GM23248 (cell line): ENCODE measurements at regions not wholly inside any gene's neighbourhood (a gene's known extent, or its start where the extent isn't known, plus 50 kb on each side); places are given as distances from the start of the nearest gene placed in this dataset.

Experiments
- DNase-seq: peaks from one replicate; pipeline ENCODE4 v3.0.0-alpha.2; 2015
- H2AFZ ChIP-seq: fragments of 200-600 bp; sonication (generic); 2 replicates; pipeline ENCODE4 v1.6.1; 2016; ENCODE audit warnings: antibody characterized with exemption
- H3F3A ChIP-seq: fragments of 200-600 bp; sonication (generic); 2 replicates; pipeline ENCODE4 v1.6.1; 2016; ENCODE audit warnings: mild to moderate bottlenecking, antibody characterized with exemption, mixed run types; ENCODE audit not compliant: insufficient read depth
- H3K27ac ChIP-seq: fragments of 200-600 bp; sonication (generic); 2 replicates; pipeline ENCODE4 v1.5.1; 2016; ENCODE audit warnings: mild to moderate bottlenecking
- H3K27me3 ChIP-seq: fragments of 200-600 bp; sonication (generic); replicated peaks from 2 replicates; pipeline ENCODE4 v1.6.1; 2016; ENCODE audit warnings: mild to moderate bottlenecking; ENCODE audit not compliant: insufficient read depth
- H3K36me3 ChIP-seq: fragments of 200-600 bp; sonication (generic); 2 replicates; pipeline ENCODE4 v1.6.1; 2016; ENCODE audit warnings: low read depth, mild to moderate bottlenecking
- H3K4me1 ChIP-seq: fragments of 200-600 bp; sonication (generic); 2 replicates; pipeline ENCODE4 v1.6.1; 2016; ENCODE audit warnings: mild to moderate bottlenecking; ENCODE audit not compliant: insufficient read depth
- H3K4me2 ChIP-seq: fragments of 200-600 bp; sonication (generic); one replicate; pipeline ENCODE4 v1.6.1; 2016; ENCODE audit warnings: mild to moderate bottlenecking; ENCODE audit not compliant: unreplicated experiment
- H3K4me3 ChIP-seq: fragments of 200-600 bp; sonication (generic); 2 replicates; pipeline ENCODE4 v1.5.1; 2016; ENCODE audit warnings: mild to moderate bottlenecking
- H3K79me2 ChIP-seq: fragments of 200-600 bp; sonication (generic); 2 replicates; pipeline ENCODE4 v1.6.1; 2016; ENCODE audit warnings: mild to moderate bottlenecking; ENCODE audit not compliant: insufficient read depth
- H3K9ac ChIP-seq: fragments of 200-600 bp; sonication (generic); 2 replicates; pipeline ENCODE4 v1.6.1; 2016; ENCODE audit warnings: mild to moderate bottlenecking
- H3K9me2 ChIP-seq: fragments of 200-600 bp; sonication (generic); 2 replicates; pipeline ENCODE4 v1.6.1; 2016; ENCODE audit warnings: mixed run types, mild to moderate bottlenecking, moderate library complexity; ENCODE audit not compliant: insufficient read depth
- H3K9me3 ChIP-seq: fragments of 200-600 bp; sonication (generic); one replicate; pipeline ENCODE4 v1.6.1; 2017; ENCODE audit warnings: low read depth
- H4K20me1 ChIP-seq: fragments of 200-600 bp; sonication (generic); 2 replicates; pipeline ENCODE4 v1.6.0; 2016; ENCODE audit not compliant: insufficient read depth
- EZH2 ChIP-seq: fragments of 200-600 bp; sonication (generic); IDR thresholded peaks from 2 replicates; pipeline ENCODE4 v1.6.1; 2018; ENCODE audit warnings: antibody characterized with exemption, mild to moderate bottlenecking; ENCODE audit not compliant: insufficient read depth, poor library complexity, severe bottlenecking
- EZH2phosphoT487 ChIP-seq: fragments of 200-600 bp; sonication (generic); IDR thresholded peaks from 2 replicates; pipeline ENCODE4 v1.6.1; 2018; ENCODE audit warnings: antibody characterized with exemption, moderate library complexity, mild to moderate bottlenecking, low read depth; ENCODE audit not compliant: insufficient read depth
- WGBS, 2 experiments: methylation state at CpG; one replicate each; pipeline ENCODE4 v1.1.6; 2015 to 2017; ENCODE audit warnings: low lambda C conversion rate in 2 of 2, low coverage in 1 of 2; ENCODE audit errors: missing lambda C conversion rate in 2 of 2; 5-methylcytosine and 5-hydroxymethylcytosine counted together
- in situ Hi-C: fragments of 300-500 bp; cut with MboI; formaldehyde crosslinking; loops from 2 replicates; pipeline ENCODE4 v1.15.0; 2020

- Histone ChIP-seq H2AFZ (no peak overlapping the region), H3K4me2 (no peak overlapping the region), H3K36me3 (no peaks in the 10 kb centered on the region), H3K27me3 (no peaks in the 10 kb centered on the region), H3K79me2 (no peaks in the 10 kb centered on the region), H3K4me3 (no peak overlapping the region), H3K9me3 (no peaks in the 10 kb centered on the region), H3K9me2 (no peaks in the 10 kb centered on the region), H3K27ac (no peak overlapping the region), H3K4me1 (no peaks in the 10 kb centered on the region), H4K20me1 (no peaks in the 10 kb centered on the region), H3F3A (no peaks in the 10 kb centered on the region), H3K9ac (no peak overlapping the region)
- 0% methylated on average over 3 of the region's 3 CpGs for WGBS, 2 experiments
- DNase-seq = no peak
- TF ChIP-seq EZH2phosphoT487 (no peak), EZH2 (no peak)
- in situ Hi-C loops = no loop called here
Observed at GRCh38 chr16:75899163-75899562, 172.9 kb upstream of the CPHXL start.

GRCh38 chr16:75908331-75909117 lies 182.2 kb upstream of the CPHXL start:
- Histone ChIP-seq H3K4me2 (no peak overlapping the region), H3K9ac (no peak overlapping the region), H3K36me3 (no peaks in the 10 kb centered on the region), H3K27ac (no peak overlapping the region), H2AFZ (no peak overlapping the region), H3F3A (no peaks in the 10 kb centered on the region), H3K4me3 (no peak overlapping the region), H3K4me1 (no peaks in the 10 kb centered on the region), H4K20me1 (no peaks in the 10 kb centered on the region), H3K9me3 (no peaks in the 10 kb centered on the region), H3K27me3 (no peaks in the 10 kb centered on the region), H3K9me2 (no peaks in the 10 kb centered on the region), H3K79me2 (no peaks in the 10 kb centered on the region)
- WGBS, 2 experiments = 4 to 6% methylated on average over 10 of the region's 10 CpGs
- no peak for DNase-seq
- in situ Hi-C loops = no loop called here
- TF ChIP-seq EZH2phosphoT487 (no peak), EZH2 (no peak)

- in situ Hi-C loops = no loop called here
Observed at GRCh38 chr16:75909746-75910145, 183.5 kb upstream of the CPHXL start.

GRCh38 chr16:75911896-75912295 lies 185.6 kb upstream of the CPHXL start:
- WGBS, 2 experiments = 46 to 50% methylated on average over 3 of the region's 3 CpGs
- TF ChIP-seq EZH2phosphoT487 (no peak), EZH2 (no peak)
- Histone ChIP-seq H3K36me3 (no peaks in the 10 kb centered on the region), H3K27ac (no peak overlapping the region), H3K27me3 (no peaks in the 10 kb centered on the region), H3K9me2 (no peaks in the 10 kb centered on the region), H3K4me1 (no peaks in the 10 kb centered on the region), H3K9ac (no peak overlapping the region), H3K9me3 (no peaks in the 10 kb centered on the region), H2AFZ (no peak overlapping the region), H3K4me3 (no peak overlapping the region), H3F3A (no peaks in the 10 kb centered on the region), H3K79me2 (no peaks in the 10 kb centered on the region), H4K20me1 (no peaks in the 10 kb centered on the region), H3K4me2 (no peak overlapping the region)
- DNase-seq = no peak
- in situ Hi-C loops = no loop called here

More at GRCh38 chr16:75909746-75910145, 183.5 kb upstream of the CPHXL start:
- WGBS, 2 experiments = 12 to 24% methylated on average over 2 of the region's 2 CpGs
- Histone ChIP-seq H3K9me2 (no peaks in the 10 kb centered on the region), H3F3A (no peaks in the 10 kb centered on the region), H4K20me1 (no peaks in the 10 kb centered on the region), H3K36me3 (no peaks in the 10 kb centered on the region), H3K79me2 (no peaks in the 10 kb centered on the region), H3K4me1 (no peaks in the 10 kb centered on the region), H3K4me3 (no peak overlapping the region), H3K27ac (no peak overlapping the region), H3K9me3 (no peaks in the 10 kb centered on the region), H3K4me2 (no peak overlapping the region), H2AFZ (no peak overlapping the region), H3K9ac (no peak overlapping the region), H3K27me3 (no peaks in the 10 kb centered on the region)
- DNase-seq = no peak
- TF ChIP-seq EZH2 = no peak
- TF ChIP-seq EZH2phosphoT487 = no peak

- Histone ChIP-seq H3K4me3 (no peak overlapping the region), H3K9ac (no peak overlapping the region), H4K20me1 (no peaks in the 10 kb centered on the region), H3K9me2 (no peaks in the 10 kb centered on the region), H3K79me2 (no peaks in the 10 kb centered on the region), H3K4me1 (no peaks in the 10 kb centered on the region), H3K9me3 (no peaks in the 10 kb centered on the region), H3F3A (no peaks in the 10 kb centered on the region), H3K27ac (no peak overlapping the region), H3K27me3 (no peaks in the 10 kb centered on the region), H3K4me2 (no peak overlapping the region), H3K36me3 (no peaks in the 10 kb centered on the region), H2AFZ (no peak overlapping the region)
- DNase-seq = no peak
- WGBS, 2 experiments = 3 to 4% methylated on average over 1 of the region's 1 CpG
- in situ Hi-C loops = no loop called here
- TF ChIP-seq EZH2phosphoT487 (no peak), EZH2 (no peak)
Observed at GRCh38 chr16:75913958-75914357, 187.7 kb upstream of the CPHXL start.
